ENCODE measurements at regions not wholly inside any gene's neighbourhood (a gene's known extent, or its start where the extent isn't known, plus 50 kb on each side); places are given as distances from the start of the nearest gene placed in this dataset.

- TF ChIP-seq EZH2phosphoT487 (IDR thresholded peaks at IDR 0.05; ENCODE audit: unreplicated experiment) (no peak), CTCF (conservative IDR thresholded peaks at IDR 0.05; ENCODE audit: low read depth in 2 of 2) (no peak), REST (IDR thresholded peaks at IDR 0.05; ENCODE audit: unreplicated experiment) (no peak), JUNB (IDR thresholded peaks at IDR 0.05; ENCODE audit: unreplicated experiment) (no peak), POLR2AphosphoS5 (IDR thresholded peaks at IDR 0.05; ENCODE audit: low read depth) (no peak)
These were observed 89.1 kb upstream of the NUDT4 start for GRCh38 chr12:93288626-93289025.
